HCT116 (cell line): ENCODE measurements at regions not wholly inside any gene's neighbourhood (a gene's known extent, or its start where the extent isn't known, plus 50 kb on each side); places are given as distances from the start of the nearest gene placed in this dataset.

Experiments used
- ATAC-seq: fragments of 200-7000 bp; cut with Tn5 transposase; 2 replicates; pipeline ENCODE4 v1.9.1; 2020; ENCODE audit warnings: mild to moderate bottlenecking, moderate library complexity
- BruUV-seq: library from RNA; stranded (reverse); fragments of 400-500 nt; replicated peaks from 2 replicates; lab custom pipeline; 2021; lab: Mats Ljungman, UMichigan
- CTCF ChIA-PET: fragments of 300-600 bp; sonication (Branson Sonifier 250); formaldehyde crosslinking; loops from one replicate; lab custom pipeline; 2021; ENCODE audit warnings: antibody characterized with exemption; lab: Charles Lee
- POLR2A ChIA-PET: fragments of 300-600, 350-600 bp; sonication (Branson Sonifier 250); formaldehyde crosslinking; loops from one replicate; lab custom pipeline; 2021; ENCODE audit warnings: antibody characterized with exemption; lab: Charles Lee
- RAD21 ChIA-PET, 2 experiments: fragments of 300-600 bp; sonication (Branson Sonifier 250); formaldehyde crosslinking; loops; one replicate each; lab custom pipeline; 2023; ENCODE audit warnings: low total read pairs in 2 of 2; ENCODE audit not compliant: uncharacterized antibody in 2 of 2, unreplicated experiment in 2 of 2, low non-redundant PET in 1 of 2; lab: Charles Lee
- DNase-seq: peaks from one replicate; pipeline ENCODE4 v3.0.0-alpha.2; 2010; ENCODE audit warnings: low read depth, low spot score
- H2AFZ ChIP-seq: fragments of 200-600 bp; shearing (Covaris generic), sonication (generic); 2 replicates; pipeline ENCODE4 v1.6.1; 2017; ENCODE audit warnings: low read depth, mixed run types, mixed read lengths, antibody characterized with exemption, low read length; ENCODE audit not compliant: poor library complexity, severe bottlenecking
- H3K27ac ChIP-seq: 2 replicates; pipeline ENCODE4 v1.5.1; 2012; ENCODE audit warnings: low read depth, low read length
- H3K27me3 ChIP-seq: fragments of 200-600 bp; sonication (generic); 2 replicates; pipeline ENCODE4 v1.6.1; 2016; ENCODE audit warnings: mixed run types, low read length, mixed read lengths; ENCODE audit not compliant: insufficient read depth
- H3K36me3 ChIP-seq, 2 experiments: fragments of 200-500 bp in 1 of 2; fragments of 200-600 bp in 1 of 2; sonication (Bioruptor generic) in 1 of 2; sonication (generic) in 1 of 2; 2 replicates each; pipeline versions ENCODE4 v1.5.1 to v1.6.1; 2014 to 2016; ENCODE audit warnings: low read length in 2 of 2, inconsistent platforms in 1 of 2, mixed read lengths in 1 of 2, mixed run types in 1 of 2; ENCODE audit not compliant: insufficient read depth in 2 of 2, control insufficient read depth in 1 of 2
- H3K4me1 ChIP-seq, 2 experiments: fragments of 200-600 bp in 1 of 2; sonication (generic) in 1 of 2; 2 replicates each; pipeline versions ENCODE4 v1.5.1 to v1.6.1; 2012 to 2017; ENCODE audit warnings: low read length in 2 of 2, inconsistent platforms in 1 of 2, mild to moderate bottlenecking in 1 of 2, mixed read lengths in 1 of 2, mixed run types in 1 of 2, moderate library complexity in 1 of 2; ENCODE audit not compliant: insufficient read depth in 2 of 2, control insufficient read depth in 1 of 2
- H3K4me2 ChIP-seq: fragments of 200-600 bp; sonication (generic); 2 replicates; pipeline ENCODE4 v1.6.1; 2017; ENCODE audit warnings: mixed run types, low read length, mixed read lengths
- H3K4me3 ChIP-seq, 2 experiments: fragments of 200-600 bp in 1 of 2; sonication (generic) in 1 of 2; replicated peaks in 1 of 2; 2 replicates each; pipeline ENCODE4 v1.5.1; 2011 to 2016; ENCODE audit warnings: low read length in 2 of 2, control low read depth in 1 of 2, low read depth in 1 of 2, mild to moderate bottlenecking in 1 of 2, mixed read lengths in 1 of 2, mixed run types in 1 of 2
- H3K79me2 ChIP-seq: fragments of 200-600 bp; sonication (generic); 2 replicates; pipeline ENCODE4 v1.6.1; 2017; ENCODE audit warnings: mild to moderate bottlenecking, mixed run types, low read length, moderate library complexity, mixed read lengths; ENCODE audit not compliant: insufficient read depth
- H3K9ac ChIP-seq: fragments of 200-600 bp; sonication (generic); 2 replicates; pipeline ENCODE4 v1.6.1; 2016; ENCODE audit warnings: low read length, mixed read lengths
- H3K9me2 ChIP-seq: fragments of 200-600 bp; sonication (generic), shearing (Covaris generic); 2 replicates; pipeline ENCODE4 v1.6.1; 2017; ENCODE audit warnings: mixed run types, mild to moderate bottlenecking, moderate library complexity; ENCODE audit not compliant: insufficient read depth
- H3K9me3 ChIP-seq, 2 experiments: fragments of 200-500 bp in 1 of 2; fragments of 200-600 bp in 1 of 2; sonication (Bioruptor generic) in 1 of 2; sonication (generic) in 1 of 2; 2 replicates each; pipeline ENCODE4 v1.6.1; 2014 to 2017; ENCODE audit warnings: low read length in 2 of 2, mixed read lengths in 2 of 2, inconsistent platforms in 1 of 2, low read depth in 1 of 2, mild to moderate bottlenecking in 1 of 2, mixed run types in 1 of 2, moderate library complexity in 1 of 2; ENCODE audit not compliant: control insufficient read depth in 1 of 2, insufficient read depth in 1 of 2
- H4K20me1 ChIP-seq: fragments of 200-600 bp; sonication (generic), shearing (Covaris generic); 2 replicates; pipeline ENCODE4 v1.6.1; 2017; ENCODE audit warnings: mixed run types, mild to moderate bottlenecking, moderate library complexity; ENCODE audit not compliant: insufficient read depth
- ATF3 ChIP-seq: IDR thresholded peaks from 2 replicates; pipeline ENCODE4 v1.6.1; 2012
- CBX3 ChIP-seq: IDR thresholded peaks from 2 replicates; pipeline ENCODE4 v1.6.1; 2012; ENCODE audit warnings: low read depth
- CEBPB ChIP-seq: IDR thresholded peaks from 2 replicates; pipeline ENCODE4 v1.6.1; 2012; ENCODE audit warnings: low read depth
- CTCF ChIP-seq, 3 experiments: fragments of 200-600 bp in 1 of 3; sonication (generic) in 1 of 3; IDR thresholded peaks in 2 of 3; conservative IDR thresholded peaks in 1 of 3; 2 replicates each; pipeline ENCODE4 v1.5.1; 2012 to 2017; ENCODE audit warnings: low read depth in 2 of 3, low read length in 2 of 3, antibody characterized with exemption in 1 of 3, borderline replicate concordance in 1 of 3, control low read depth in 1 of 3, mild to moderate bottlenecking in 1 of 3, mixed read lengths in 1 of 3, mixed run types in 1 of 3, moderate library complexity in 1 of 3; ENCODE audit not compliant: insufficient read depth in 1 of 3
- ELF1 ChIP-seq: IDR thresholded peaks from 2 replicates; pipeline ENCODE4 v1.6.1; 2012; ENCODE audit warnings: low read depth, borderline replicate concordance
- EZH2phosphoT487 ChIP-seq: fragments of 200-600 bp; IDR thresholded peaks from 2 replicates; pipeline ENCODE4 v1.6.1; 2018; ENCODE audit warnings: antibody characterized with exemption, borderline replicate concordance
- FOSL1 ChIP-seq: IDR thresholded peaks from 2 replicates; pipeline ENCODE4 v1.6.1; 2012; ENCODE audit warnings: low read depth
- MAX ChIP-seq: IDR thresholded peaks from 2 replicates; pipeline ENCODE4 v1.6.1; 2012
- RAD21 ChIP-seq: IDR thresholded peaks from 2 replicates; pipeline ENCODE4 v1.6.1; 2012; ENCODE audit warnings: low read depth, mild to moderate bottlenecking
- REST ChIP-seq: IDR thresholded peaks from 2 replicates; pipeline ENCODE4 v1.6.1; 2012; ENCODE audit warnings: low read depth
- SIN3A ChIP-seq: IDR thresholded peaks from 2 replicates; pipeline ENCODE4 v1.6.1; 2012; ENCODE audit warnings: low read depth
- SP1 ChIP-seq: IDR thresholded peaks from 2 replicates; pipeline ENCODE4 v1.6.1; 2012; ENCODE audit warnings: low read depth
- TCF7L2 ChIP-seq: IDR thresholded peaks from 2 replicates; pipeline ENCODE4 v1.7.0; 2011; ENCODE audit warnings: borderline replicate concordance, inconsistent platforms; ENCODE audit not compliant: insufficient read depth, insufficient read length; ENCODE audit errors: extremely low read depth
- ZFX ChIP-seq: fragments of 450-650 bp; IDR thresholded peaks from 2 replicates; pipeline ENCODE4 v1.6.1; 2017
- ZNF274 ChIP-seq: fragments of 200-500 bp; sonication (Bioruptor generic); IDR thresholded peaks from 2 replicates; pipeline ENCODE4 v1.6.1; 2014; ENCODE audit warnings: mild to moderate bottlenecking, low read depth, low read length, inconsistent platforms
- intact Hi-C: fragments of 100-400 bp; cut with micrococcal nuclease; formaldehyde crosslinking; loops from 2 replicates; pipeline ENCODE4 v1.10.0; 2022

- TF ChIP-seq ATF3 (no peak), SP1 (no peak), SIN3A (no peak), RAD21 (no peak), ELF1 (no peak)
Measured at GRCh38 chr7:69126896-69127479, 471.3 kb upstream of the AUTS2 start (continued).

GRCh38 chr7:69129524-69129923 lies 468.8 kb upstream of the AUTS2 start:
- intact Hi-C loops = no loop called here

More at GRCh38 chr7:69129524-69129923, 468.8 kb upstream of the AUTS2 start:
- TF ChIP-seq ELF1 (no peak), FOSL1 (no peak), CBX3 (no peak), SIN3A (no peak), ZNF274 (no peak), MAX (no peak), CEBPB (no peak), REST (no peak), RAD21 (no peak), EZH2phosphoT487 (no peak), ZFX (no peak), CTCF (IDR thresholded peaks at IDR 0.05 in 2 of 3, conservative IDR thresholded peaks at IDR 0.05 in 1 of 3; ENCODE audit: borderline replicate concordance in 1 of 3, insufficient read depth in 1 of 3, low read depth in 2 of 3, low read length in 2 of 3) (no peak), TCF7L2 (no peak)
- Histone ChIP-seq H3K27me3 (no peaks in the 10 kb centered on the region), H3K9ac (no peak overlapping the region), H3K9me2 (no peaks in the 10 kb centered on the region), H3K4me2 (no peak overlapping the region), H3K36me3 (no peaks in the 10 kb centered on the region), H3K4me1 (no peaks in the 10 kb centered on the region), H3K4me3 (no peak overlapping the region), H3K9me3 (peaks cover 0 to 8% of the 10 kb centered on the region in 2 experiments; a peak in 2 of 4 replicates), H3K79me2 (no peaks in the 10 kb centered on the region), H4K20me1 (no peaks in the 10 kb centered on the region), H2AFZ (no peak overlapping the region), H3K27ac (no peak overlapping the region)
- ATAC-seq (no peak), DNase-seq (no peak)
- RAD21 ChIA-PET = no interaction called here
- POLR2A ChIA-PET = no interaction called here
- CTCF ChIA-PET = no interaction called here
- no TSS peak for BruUV-seq
